ENCODE measurements at regions not wholly inside any gene's neighbourhood (a gene's known extent, or its start where the extent isn't known, plus 50 kb on each side); places are given as distances from the start of the nearest gene placed in this dataset.

GRCh38 chr10:121064491-121064890 lies 213.3 kb downstream of the WDR11 start:
- no peak overlapping the region for H3K27ac ChIP-seq (ENCODE audit: low read depth, low read length, poor library complexity, severe bottlenecking)
- no peaks in the 10 kb centered on the region for H3K36me3 ChIP-seq (ENCODE audit: insufficient read depth, low read length)
- no peak for TF ChIP-seq CTCF (IDR thresholded peaks at IDR 0.05; ENCODE audit: low read length)
- TF ChIP-seq EZH2 (IDR thresholded peaks at IDR 0.05; ENCODE audit: borderline replicate concordance, low read length) = no peak
- no peaks in the 10 kb centered on the region for H3F3A ChIP-seq (ENCODE audit: insufficient read depth, low read length)
- no peak overlapping the region for H3K4me2 ChIP-seq (ENCODE audit: low read length)
- no peak overlapping the region for H2AFZ ChIP-seq (ENCODE audit: low read length)
- H3K9me3 ChIP-seq (ENCODE audit: low read length) = no peaks in the 10 kb centered on the region
- H3K4me3 ChIP-seq (ENCODE audit: low read depth, low read length, poor library complexity, severe bottlenecking) = no peak overlapping the region
- H3K79me2 ChIP-seq (ENCODE audit: insufficient read depth, low read length) = no peaks in the 10 kb centered on the region
- H3K9ac ChIP-seq (ENCODE audit: low read length) = no peak overlapping the region
- H3K27me3 ChIP-seq (ENCODE audit: insufficient read depth, low read length) = no peaks in the 10 kb centered on the region
- no peaks in the 10 kb centered on the region for H3K4me1 ChIP-seq (ENCODE audit: insufficient read depth, low read length, severe bottlenecking)
- H4K20me1 ChIP-seq (ENCODE audit: insufficient read depth, low read length) = no peaks in the 10 kb centered on the region
- no peaks in the 10 kb centered on the region for H3K9me2 ChIP-seq (ENCODE audit: low read depth, low read length)

GRCh38 chr10:121065330-121065729 lies 214.2 kb downstream of the WDR11 start:
- H3K36me3 ChIP-seq (ENCODE audit: insufficient read depth, low read length) = no peaks in the 10 kb centered on the region
- no peaks in the 10 kb centered on the region for H3K9me3 ChIP-seq (ENCODE audit: low read length)
- H3K4me2 ChIP-seq (ENCODE audit: low read length) = no peak overlapping the region
- H3K4me1 ChIP-seq (ENCODE audit: insufficient read depth, low read length, severe bottlenecking) = no peaks in the 10 kb centered on the region
- no peaks in the 10 kb centered on the region for H3K79me2 ChIP-seq (ENCODE audit: insufficient read depth, low read length)
- no peaks in the 10 kb centered on the region for H3K9me2 ChIP-seq (ENCODE audit: low read depth, low read length)
- H3F3A ChIP-seq (ENCODE audit: insufficient read depth, low read length) = no peaks in the 10 kb centered on the region
- H3K4me3 ChIP-seq (ENCODE audit: low read depth, low read length, poor library complexity, severe bottlenecking) = no peak overlapping the region
- no peak for TF ChIP-seq EZH2 (IDR thresholded peaks at IDR 0.05; ENCODE audit: borderline replicate concordance, low read length)
- no peak for TF ChIP-seq CTCF (IDR thresholded peaks at IDR 0.05; ENCODE audit: low read length)
- H4K20me1 ChIP-seq (ENCODE audit: insufficient read depth, low read length) = no peaks in the 10 kb centered on the region
- no peak overlapping the region for H2AFZ ChIP-seq (ENCODE audit: low read length)
- H3K9ac ChIP-seq (ENCODE audit: low read length) = no peak overlapping the region
- H3K27me3 ChIP-seq (ENCODE audit: insufficient read depth, low read length) = no peaks in the 10 kb centered on the region
- H3K27ac ChIP-seq (ENCODE audit: low read depth, low read length, poor library complexity, severe bottlenecking) = no peak overlapping the region

GRCh38 chr10:121069061-121069850 lies 218.1 kb downstream of the WDR11 start:
- Histone ChIP-seq H3K79me2 (ENCODE audit: insufficient read depth, low read length) (no peaks in the 10 kb centered on the region), H3F3A (ENCODE audit: insufficient read depth, low read length) (no peaks in the 10 kb centered on the region), H3K4me1 (ENCODE audit: insufficient read depth, low read length, severe bottlenecking) (no peaks in the 10 kb centered on the region), H3K36me3 (ENCODE audit: insufficient read depth, low read length) (no peaks in the 10 kb centered on the region), H2AFZ (ENCODE audit: low read length) (no peak overlapping the region), H3K4me3 (ENCODE audit: low read depth, low read length, poor library complexity, severe bottlenecking) (no peak overlapping the region), H3K4me2 (ENCODE audit: low read length) (no peak overlapping the region), H4K20me1 (ENCODE audit: insufficient read depth, low read length) (no peaks in the 10 kb centered on the region), H3K9me2 (ENCODE audit: low read depth, low read length) (no peaks in the 10 kb centered on the region), H3K27me3 (ENCODE audit: insufficient read depth, low read length) (no peaks in the 10 kb centered on the region), H3K9ac (ENCODE audit: low read length) (no peak overlapping the region), H3K27ac (ENCODE audit: low read depth, low read length, poor library complexity, severe bottlenecking) (no peak overlapping the region), H3K9me3 (ENCODE audit: low read length) (no peaks in the 10 kb centered on the region)
- no peak for TF ChIP-seq EZH2 (IDR thresholded peaks at IDR 0.05; ENCODE audit: borderline replicate concordance, low read length)
- TF ChIP-seq CTCF (IDR thresholded peaks at IDR 0.05; ENCODE audit: low read length) = no peak
